ENCODE measurements at regions not wholly inside any gene's neighbourhood (a gene's known extent, or its start where the extent isn't known, plus 50 kb on each side); places are given as distances from the start of the nearest gene placed in this dataset.

DNA sequence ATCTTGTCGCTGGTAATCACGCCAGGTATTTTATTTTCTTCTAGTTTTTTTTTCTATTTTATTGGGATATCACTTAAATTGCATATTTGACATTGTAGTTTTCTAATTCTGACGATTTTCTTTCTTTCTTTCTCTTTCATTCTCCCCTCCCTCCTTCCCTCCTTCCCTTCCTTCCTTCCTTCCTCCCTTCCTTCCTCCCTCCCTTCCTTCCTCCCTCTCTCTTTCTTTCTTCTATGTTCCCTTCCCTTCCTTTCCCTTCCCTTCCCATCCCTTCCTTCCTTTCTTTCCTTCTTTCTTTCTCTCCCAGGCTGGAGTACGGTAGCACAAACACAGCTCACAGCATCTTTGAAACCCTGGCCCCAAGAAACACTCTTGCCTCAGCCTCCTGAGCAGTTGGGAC lies 100.6 kb upstream of the BCL6 start:
- TF ChIP-seq, protein P1, sequence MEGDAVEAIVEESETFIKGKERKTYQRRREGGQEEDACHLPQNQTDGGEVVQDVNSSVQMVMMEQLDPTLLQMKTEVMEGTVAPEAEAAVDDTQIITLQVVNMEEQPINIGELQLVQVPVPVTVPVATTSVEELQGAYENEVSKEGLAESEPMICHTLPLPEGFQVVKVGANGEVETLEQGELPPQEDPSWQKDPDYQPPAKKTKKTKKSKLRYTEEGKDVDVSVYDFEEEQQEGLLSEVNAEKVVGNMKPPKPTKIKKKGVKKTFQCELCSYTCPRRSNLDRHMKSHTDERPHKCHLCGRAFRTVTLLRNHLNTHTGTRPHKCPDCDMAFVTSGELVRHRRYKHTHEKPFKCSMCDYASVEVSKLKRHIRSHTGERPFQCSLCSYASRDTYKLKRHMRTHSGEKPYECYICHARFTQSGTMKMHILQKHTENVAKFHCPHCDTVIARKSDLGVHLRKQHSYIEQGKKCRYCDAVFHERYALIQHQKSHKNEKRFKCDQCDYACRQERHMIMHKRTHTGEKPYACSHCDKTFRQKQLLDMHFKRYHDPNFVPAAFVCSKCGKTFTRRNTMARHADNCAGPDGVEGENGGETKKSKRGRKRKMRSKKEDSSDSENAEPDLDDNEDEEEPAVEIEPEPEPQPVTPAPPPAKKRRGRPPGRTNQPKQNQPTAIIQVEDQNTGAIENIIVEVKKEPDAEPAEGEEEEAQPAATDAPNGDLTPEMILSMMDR (IDR thresholded peaks at IDR 0.05; ENCODE audit: low read depth, low read length, poor library complexity, severe bottlenecking): no peak
- TF ChIP-seq EZH2phosphoT487 (IDR thresholded peaks at IDR 0.05; ENCODE audit: borderline replicate concordance, low read length): no peak
